H1 (cell line): ENCODE measurements at regions not wholly inside any gene's neighbourhood (a gene's known extent, or its start where the extent isn't known, plus 50 kb on each side); places are given as distances from the start of the nearest gene placed in this dataset.

Experiments used
- EZH2 ChIP-seq: fragments of 200-600 bp; sonication (generic); IDR thresholded peaks from 2 replicates; pipeline ENCODE4 v1.7.1; 2012; ENCODE audit warnings: low read depth, mild to moderate bottlenecking, moderate library complexity, low read length, inconsistent platforms; ENCODE audit not compliant: severe bottlenecking
- MAFK ChIP-seq: IDR thresholded peaks from 2 replicates; pipeline ENCODE4 v1.6.1; 2012; ENCODE audit warnings: low read depth, mild to moderate bottlenecking, improper control_type of control experiment, low read length
- TF ChIP-seq, protein P1 (sequence below), 3 experiments: IDR thresholded peaks; 1 replicate in 2 of 3; 2 replicates in 1 of 3; pipeline versions ENCODE4 v1.5.1 to v1.6.1; 2011; ENCODE audit warnings: low read length in 3 of 3, mild to moderate bottlenecking in 3 of 3, inconsistent platforms in 2 of 3, low read depth in 1 of 3, moderate library complexity in 1 of 3; ENCODE audit not compliant: insufficient read depth in 1 of 3; ENCODE audit errors: control extremely low read depth in 1 of 3

DNA sequence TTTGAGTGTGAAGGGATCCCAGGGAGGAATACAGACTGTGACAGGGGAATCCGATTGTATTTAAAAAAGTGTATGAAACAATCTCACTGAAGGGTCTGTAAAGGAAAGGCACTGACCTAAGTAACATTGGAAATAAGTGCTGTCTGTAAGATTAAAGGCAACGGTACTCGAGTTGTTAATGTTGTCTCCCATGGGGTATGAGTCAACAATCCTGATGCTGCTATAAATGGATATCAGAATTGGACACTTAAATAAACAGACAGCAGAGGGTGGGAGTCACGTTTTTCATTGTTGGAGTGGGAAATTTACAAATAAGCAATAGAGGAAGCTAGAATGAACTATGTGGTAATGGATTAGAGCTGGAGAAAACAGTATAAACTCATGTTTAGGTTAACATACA lies 452.4 kb upstream of the RGPD4 start:
- TF ChIP-seq MAFK (no peak), EZH2 (no peak)
- TF ChIP-seq, protein P1, sequence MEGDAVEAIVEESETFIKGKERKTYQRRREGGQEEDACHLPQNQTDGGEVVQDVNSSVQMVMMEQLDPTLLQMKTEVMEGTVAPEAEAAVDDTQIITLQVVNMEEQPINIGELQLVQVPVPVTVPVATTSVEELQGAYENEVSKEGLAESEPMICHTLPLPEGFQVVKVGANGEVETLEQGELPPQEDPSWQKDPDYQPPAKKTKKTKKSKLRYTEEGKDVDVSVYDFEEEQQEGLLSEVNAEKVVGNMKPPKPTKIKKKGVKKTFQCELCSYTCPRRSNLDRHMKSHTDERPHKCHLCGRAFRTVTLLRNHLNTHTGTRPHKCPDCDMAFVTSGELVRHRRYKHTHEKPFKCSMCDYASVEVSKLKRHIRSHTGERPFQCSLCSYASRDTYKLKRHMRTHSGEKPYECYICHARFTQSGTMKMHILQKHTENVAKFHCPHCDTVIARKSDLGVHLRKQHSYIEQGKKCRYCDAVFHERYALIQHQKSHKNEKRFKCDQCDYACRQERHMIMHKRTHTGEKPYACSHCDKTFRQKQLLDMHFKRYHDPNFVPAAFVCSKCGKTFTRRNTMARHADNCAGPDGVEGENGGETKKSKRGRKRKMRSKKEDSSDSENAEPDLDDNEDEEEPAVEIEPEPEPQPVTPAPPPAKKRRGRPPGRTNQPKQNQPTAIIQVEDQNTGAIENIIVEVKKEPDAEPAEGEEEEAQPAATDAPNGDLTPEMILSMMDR (IDR thresholded peaks at IDR 0.05; ENCODE audit: control extremely low read depth in 1 of 3, insufficient read depth in 1 of 3, low read depth in 1 of 3, low read length in 3 of 3) = no peak
